Endothelial cell of umbilical vein (primary cell): ENCODE measurements at regions not wholly inside any gene's neighbourhood (a gene's known extent, or its start where the extent isn't known, plus 50 kb on each side); places are given as distances from the start of the nearest gene placed in this dataset.

Experiments used
- BruUV-seq: library from RNA; stranded (reverse); fragments of 400-500 nt; replicated peaks from 2 replicates; lab custom pipeline; 2021; lab: Mats Ljungman, UMichigan
- CTCF ChIA-PET: fragments of 300-600, 350-600 bp; sonication (Branson Sonifier 250); formaldehyde crosslinking; loops from one replicate; lab custom pipeline; 2021; ENCODE audit warnings: antibody characterized with exemption, inconsistent platforms; lab: Charles Lee
- POLR2A ChIA-PET: fragments of 300-600, 350-600 bp; sonication (Branson Sonifier 250); formaldehyde crosslinking; loops from one replicate; lab custom pipeline; 2021; ENCODE audit warnings: antibody characterized with exemption, inconsistent platforms; lab: Charles Lee
- DNase-seq: peaks from one replicate; pipeline ENCODE4 v3.0.0-alpha.2; 2011; ENCODE audit warnings: low read depth, low spot score
- FAIRE-seq: peaks from 2 replicates; lab custom pipeline; 2011; peaks lifted over from hg19 to GRCh38; lab: Jason Lieb, UNC
- H2AFZ ChIP-seq: 2 replicates; pipeline ENCODE4 v1.6.0; 2012; ENCODE audit warnings: low read depth, low read length, control low read depth, inconsistent platforms
- H3K27ac ChIP-seq: 2 replicates; pipeline ENCODE4 v1.5.1; 2011; ENCODE audit warnings: low read depth, mild to moderate bottlenecking, control low read depth, low read length, moderate library complexity; ENCODE audit not compliant: insufficient read depth
- H3K27me3 ChIP-seq, 2 experiments: 2 replicates each; pipeline versions ENCODE4 v1.6.0 to v1.6.1; 2011; ENCODE audit warnings: low read length in 2 of 2, mixed read lengths in 1 of 2; ENCODE audit not compliant: control insufficient read depth in 2 of 2, insufficient read depth in 2 of 2
- H3K36me3 ChIP-seq, 2 experiments: 2 replicates in 1 of 2; 3 replicates in 1 of 2; pipeline ENCODE4 v1.5.1; 2011; ENCODE audit warnings: low read length in 2 of 2, mild to moderate bottlenecking in 1 of 2, moderate library complexity in 1 of 2; ENCODE audit not compliant: control insufficient read depth in 2 of 2, insufficient read depth in 2 of 2; ENCODE audit errors: extremely low read depth in 1 of 2
- H3K4me1 ChIP-seq: 3 replicates; pipeline ENCODE4 v1.5.1; 2011; ENCODE audit warnings: mild to moderate bottlenecking, low read length; ENCODE audit not compliant: control insufficient read depth, insufficient read depth; ENCODE audit errors: extremely low read depth
- H3K4me2 ChIP-seq: 2 replicates; pipeline ENCODE4 v1.6.1; 2011; ENCODE audit warnings: low read length, control low read depth, mixed read lengths; ENCODE audit not compliant: insufficient read depth
- H3K4me3 ChIP-seq, 3 experiments: fragments of 200-600 bp in 1 of 3; sonication (generic), shearing (Covaris generic) in 1 of 3; replicated peaks in 1 of 3; 2 replicates each; pipeline ENCODE4 v1.5.1; 2011 to 2016; ENCODE audit warnings: control low read depth in 3 of 3, low read length in 3 of 3, mild to moderate bottlenecking in 2 of 3, inconsistent platforms in 1 of 3, low read depth in 1 of 3, moderate library complexity in 1 of 3; ENCODE audit not compliant: insufficient read depth in 1 of 3
- H3K79me2 ChIP-seq: 2 replicates; pipeline ENCODE4 v1.6.0; 2012; ENCODE audit warnings: low read length, inconsistent platforms; ENCODE audit not compliant: control insufficient read depth, insufficient read depth
- H3K9ac ChIP-seq: replicated peaks from 2 replicates; pipeline ENCODE3; 2011; ENCODE audit warnings: low read length, control low read depth; ENCODE audit not compliant: insufficient read depth; ENCODE audit errors: extremely low read depth
- H3K9me1 ChIP-seq: replicated peaks from 3 replicates; pipeline ENCODE4 v1.6.0; 2011; ENCODE audit warnings: mild to moderate bottlenecking, low read length; ENCODE audit not compliant: control insufficient read depth, insufficient read depth; ENCODE audit errors: extremely low read depth
- H3K9me3 ChIP-seq: replicated peaks from 2 replicates; pipeline ENCODE4 v1.5.1; 2012; ENCODE audit warnings: low read length, inconsistent platforms; ENCODE audit not compliant: control insufficient read depth, insufficient read depth
- H4K20me1 ChIP-seq: replicated peaks from 2 replicates; pipeline ENCODE3; 2011; ENCODE audit warnings: mild to moderate bottlenecking, low read length; ENCODE audit not compliant: control insufficient read depth, insufficient read depth; ENCODE audit errors: extremely low read depth
- FOS ChIP-seq: IDR thresholded peaks from 2 replicates; pipeline ENCODE4 v1.6.1; 2011; ENCODE audit warnings: mild to moderate bottlenecking, low read length, moderate library complexity, borderline replicate concordance; ENCODE audit not compliant: insufficient read depth
- JUN ChIP-seq: IDR thresholded peaks from 2 replicates; pipeline ENCODE4 v1.6.1; 2011; ENCODE audit warnings: borderline replicate concordance, low read depth; ENCODE audit not compliant: insufficient read length, insufficient read depth
- MYC ChIP-seq: IDR thresholded peaks from one replicate; pipeline ENCODE4 v1.6.1; 2011; ENCODE audit warnings: mild to moderate bottlenecking, low read depth, low read length
- dilution Hi-C: fragments of 300-500 bp; cut with MboI; formaldehyde crosslinking; loops from one replicate; pipeline ENCODE4 v1.15.0; 2019; ENCODE audit warnings: low sequenced_read_pairs; ENCODE audit not compliant: extremely low pct_ligation_motif_present
- intact Hi-C: fragments of 100-400 bp; cut with micrococcal nuclease; formaldehyde crosslinking; loops from one replicate; pipeline ENCODE4 v1.10.0; 2022
- TF ChIP-seq, protein P1 (sequence below): IDR thresholded peaks from 2 replicates; pipeline ENCODE4 v1.6.1; 2011; ENCODE audit not compliant: insufficient read depth, insufficient read length
- TF ChIP-seq, protein P2 (sequence below), 2 donors: IDR thresholded peaks; 1 replicate in 1 of 2; 2 replicates in 1 of 2; pipeline ENCODE4 v1.5.1; 2011; ENCODE audit warnings: low read length in 2 of 2, mild to moderate bottlenecking in 2 of 2, moderate library complexity in 2 of 2, control low read depth in 1 of 2, inconsistent platforms in 1 of 2, low read depth in 1 of 2; ENCODE audit not compliant: insufficient read depth in 1 of 2; ENCODE audit errors: extremely low read depth in 1 of 2

DNA sequence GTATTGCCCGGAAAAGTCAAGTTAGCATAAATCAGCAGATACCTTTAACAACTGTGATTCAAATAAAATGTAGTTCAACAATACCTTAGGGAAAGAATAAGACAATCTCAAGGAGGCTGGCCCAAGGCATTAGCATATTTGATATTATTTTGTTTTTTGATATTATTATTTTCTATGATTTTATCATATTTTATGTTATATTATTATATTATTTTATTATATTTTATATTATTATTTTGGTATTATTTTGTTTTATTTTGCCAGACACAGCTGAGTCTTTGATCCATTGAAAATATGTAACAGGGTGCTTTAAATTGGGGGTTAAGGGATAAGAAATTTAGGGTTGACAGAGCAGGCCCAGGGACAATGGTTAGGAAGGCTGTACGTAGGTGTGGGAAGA lies 607.9 kb upstream of the USP15 start:
- H3K9ac ChIP-seq, result no peak overlapping the region
- TF ChIP-seq MYC (no peak), FOS (no peak)
- TF ChIP-seq, protein P1, sequence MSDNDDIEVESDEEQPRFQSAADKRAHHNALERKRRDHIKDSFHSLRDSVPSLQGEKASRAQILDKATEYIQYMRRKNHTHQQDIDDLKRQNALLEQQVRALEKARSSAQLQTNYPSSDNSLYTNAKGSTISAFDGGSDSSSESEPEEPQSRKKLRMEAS, result no peak
- TF ChIP-seq, protein P2, sequence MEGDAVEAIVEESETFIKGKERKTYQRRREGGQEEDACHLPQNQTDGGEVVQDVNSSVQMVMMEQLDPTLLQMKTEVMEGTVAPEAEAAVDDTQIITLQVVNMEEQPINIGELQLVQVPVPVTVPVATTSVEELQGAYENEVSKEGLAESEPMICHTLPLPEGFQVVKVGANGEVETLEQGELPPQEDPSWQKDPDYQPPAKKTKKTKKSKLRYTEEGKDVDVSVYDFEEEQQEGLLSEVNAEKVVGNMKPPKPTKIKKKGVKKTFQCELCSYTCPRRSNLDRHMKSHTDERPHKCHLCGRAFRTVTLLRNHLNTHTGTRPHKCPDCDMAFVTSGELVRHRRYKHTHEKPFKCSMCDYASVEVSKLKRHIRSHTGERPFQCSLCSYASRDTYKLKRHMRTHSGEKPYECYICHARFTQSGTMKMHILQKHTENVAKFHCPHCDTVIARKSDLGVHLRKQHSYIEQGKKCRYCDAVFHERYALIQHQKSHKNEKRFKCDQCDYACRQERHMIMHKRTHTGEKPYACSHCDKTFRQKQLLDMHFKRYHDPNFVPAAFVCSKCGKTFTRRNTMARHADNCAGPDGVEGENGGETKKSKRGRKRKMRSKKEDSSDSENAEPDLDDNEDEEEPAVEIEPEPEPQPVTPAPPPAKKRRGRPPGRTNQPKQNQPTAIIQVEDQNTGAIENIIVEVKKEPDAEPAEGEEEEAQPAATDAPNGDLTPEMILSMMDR (IDR thresholded peaks at IDR 0.05; ENCODE audit: extremely low read depth in 1 of 2, insufficient read depth in 1 of 2, low read depth in 1 of 2, low read length in 2 of 2), result no peak
- H2AFZ ChIP-seq, result no peak overlapping the region
- no peaks in the 10 kb centered on the region for H3K36me3 ChIP-seq
- FAIRE-seq (no peak), DNase-seq (no peak)
- no peaks in the 10 kb centered on the region for H3K79me2 ChIP-seq
- H3K9me1 ChIP-seq, result no peaks in the 10 kb centered on the region
- no peaks in the 10 kb centered on the region for H4K20me1 ChIP-seq
- dilution Hi-C loops, result no loop called here
- ChIA-PET POLR2A (no interaction called here), CTCF (no interaction called here)
- no peak overlapping the region for H3K27ac ChIP-seq
- H3K9me3 ChIP-seq, result peaks cover 2% of the 10 kb centered on the region
- no peaks in the 10 kb centered on the region for H3K27me3 ChIP-seq
- no peak overlapping the region for H3K4me2 ChIP-seq
- no TSS peak for BruUV-seq
- no peaks in the 10 kb centered on the region for H3K4me1 ChIP-seq
- intact Hi-C loops, result no loop called here
- H3K4me3 ChIP-seq, result no peak overlapping the region

DNA sequence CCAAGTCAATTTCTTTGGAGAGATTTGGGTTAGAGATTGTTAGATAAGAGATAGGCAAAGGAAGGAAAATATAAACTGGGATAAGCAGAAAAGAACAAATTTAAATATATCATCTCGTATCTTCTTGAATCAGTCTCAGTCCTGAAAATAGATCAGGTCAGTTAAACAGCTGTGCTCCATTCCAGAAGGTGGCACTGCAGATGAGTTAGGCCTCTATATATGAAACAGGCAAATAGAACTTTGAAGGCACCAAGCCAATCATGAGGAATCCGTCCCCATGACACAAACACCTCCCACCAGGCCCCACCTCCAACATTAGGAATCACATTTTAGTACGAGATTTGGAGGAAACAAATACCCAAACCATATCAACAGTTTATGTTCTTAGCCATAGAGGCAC lies 605.5 kb upstream of the USP15 start:
- Histone ChIP-seq H3K27me3 (no peaks in the 10 kb centered on the region), H3K36me3 (no peaks in the 10 kb centered on the region), H2AFZ (no peak overlapping the region), H4K20me1 (no peaks in the 10 kb centered on the region), H3K4me1 (no peaks in the 10 kb centered on the region), H3K4me3 (no peak overlapping the region), H3K4me2 (no peak overlapping the region), H3K79me2 (no peaks in the 10 kb centered on the region), H3K9ac (no peak overlapping the region), H3K9me1 (no peaks in the 10 kb centered on the region), H3K9me3 (peaks cover 2% of the 10 kb centered on the region), H3K27ac (no peak overlapping the region)
- no peak for FAIRE-seq
- POLR2A ChIA-PET, result no interaction called here
- BruUV-seq, result no TSS peak
- CTCF ChIA-PET, result no interaction called here
- TF ChIP-seq JUN, result no peak
- no peak for DNase-seq
- intact Hi-C loops (no loop called here), dilution Hi-C loops (no loop called here)
